GM18505 (cell line): ENCODE measurements at regions not wholly inside any gene's neighbourhood (a gene's known extent, or its start where the extent isn't known, plus 50 kb on each side); places are given as distances from the start of the nearest gene placed in this dataset.
"Not testable (repeated sequence)": the region's sequence is repeated elsewhere in the genome, so short reads cannot be mapped to it uniquely, and the experiment has no call there.

Experiments used
- ATAC-seq: cut with Tn5 transposase; IDR thresholded peaks from one replicate; pipeline ENCODE4 v1.9.1; 2021; ENCODE audit not compliant: unreplicated experiment
- POLR2A ChIP-seq: IDR thresholded peaks from 4 replicates; pipeline ENCODE4 v1.6.1; 2011; ENCODE audit warnings: borderline replicate concordance; ENCODE audit not compliant: insufficient read depth, insufficient read length; ENCODE audit errors: extremely low read depth

- TF ChIP-seq POLR2A = no peak
- no peak for ATAC-seq
These were observed 231.7 kb upstream of the CNTNAP2 start for GRCh38 chr7:145884716-145885514.

- no peak for ATAC-seq
- TF ChIP-seq POLR2A = no peak
These were observed 240.2 kb upstream of the CNTNAP2 start for GRCh38 chr7:145876376-145876775.

GRCh38 chr7:145875267-145875666 lies 241.3 kb upstream of the CNTNAP2 start:
- ATAC-seq = no peak
- TF ChIP-seq POLR2A = no peak

GRCh38 chr7:145868935-145869334 lies 247.7 kb upstream of the CNTNAP2 start:
- no peak for TF ChIP-seq POLR2A
- ATAC-seq = no peak

GRCh38 chr7:145862212-145862611 lies 254.4 kb upstream of the CNTNAP2 start:
- no peak for TF ChIP-seq POLR2A
- ATAC-seq = no peak

GRCh38 chr7:145860809-145861208 lies 255.8 kb upstream of the CNTNAP2 start:
- no peak for TF ChIP-seq POLR2A
- ATAC-seq = no peak

GRCh38 chr7:145850636-145851035 lies 266.0 kb upstream of the CNTNAP2 start:
- no peak for ATAC-seq
- TF ChIP-seq POLR2A = no peak

GRCh38 chr7:145848691-145849090 lies 267.9 kb upstream of the CNTNAP2 start:
- no peak for TF ChIP-seq POLR2A
- no peak for ATAC-seq

GRCh38 chr7:145845345-145845744 lies 271.3 kb upstream of the CNTNAP2 start:
- no peak for ATAC-seq
- TF ChIP-seq POLR2A = no peak

GRCh38 chr7:145839814-145840213 lies 276.8 kb upstream of the CNTNAP2 start:
- TF ChIP-seq POLR2A = no peak

GRCh38 chr7:145831616-145832206 lies 284.9 kb upstream of the CNTNAP2 start:
- TF ChIP-seq POLR2A = no peak
- no peak for ATAC-seq

More at GRCh38 chr7:145839814-145840213, 276.8 kb upstream of the CNTNAP2 start:
- ATAC-seq = no peak

- no peak for ATAC-seq
- TF ChIP-seq POLR2A = no peak
These were observed 298.9 kb upstream of the CNTNAP2 start for GRCh38 chr7:145817687-145818086.

- no peak for TF ChIP-seq POLR2A
- no peak for ATAC-seq
These were observed 304.4 kb upstream of the CNTNAP2 start for GRCh38 chr7:145812218-145812617.

GRCh38 chr7:145805496-145805895 lies 311.1 kb upstream of the CNTNAP2 start:
- not testable (repeated sequence) for ATAC-seq
